Spleen (tissue), 11 donors: ENCODE measurements at regions not wholly inside any gene's neighbourhood (a gene's known extent, or its start where the extent isn't known, plus 50 kb on each side); places are given as distances from the start of the nearest gene placed in this dataset.

Experiments used
- DNase-seq: peaks from one replicate; pipeline ENCODE4 v3.0.0-alpha.2; 2020
- H3K27ac ChIP-seq, 8 donors: fragments of 200-600 bp; sonication (generic) in 7 of 8; 1 replicate in 4 of 8; 2 replicates in 4 of 8; pipeline versions ENCODE4 v1.5.0 to v1.8.0; 2016 to 2021; ENCODE audit warnings: inconsistent platforms in 4 of 8, mild to moderate bottlenecking in 4 of 8, moderate library complexity in 1 of 8
- H3K27me3 ChIP-seq, 7 donors: fragments of 200-600 bp; sonication (generic) in 6 of 7; replicated peaks in 1 of 7; 1 replicate in 4 of 7; 2 replicates in 3 of 7; pipeline versions ENCODE4 v1.5.0 to v1.8.0; 2016 to 2021; ENCODE audit warnings: inconsistent platforms in 3 of 7, mild to moderate bottlenecking in 1 of 7
- H3K36me3 ChIP-seq, 6 donors: fragments of 200-600 bp; sonication (generic) in 5 of 6; 1 replicate in 4 of 6; 2 replicates in 2 of 6; pipeline versions ENCODE4 v1.5.0 to v1.8.0; 2016 to 2021; ENCODE audit warnings: inconsistent platforms in 2 of 6
- H3K4me1 ChIP-seq, 6 donors: fragments of 200-600 bp; sonication (generic) in 5 of 6; 1 replicate in 3 of 6; 2 replicates in 3 of 6; pipeline versions ENCODE4 v1.5.0 to v1.8.0; 2016 to 2021; ENCODE audit warnings: inconsistent platforms in 3 of 6
- H3K4me3 ChIP-seq, 8 donors: fragments of 200-600 bp; sonication (generic) in 7 of 8; 1 replicate in 4 of 8; 2 replicates in 4 of 8; pipeline versions ENCODE4 v1.5.0 to v1.8.0; 2016 to 2021; ENCODE audit warnings: inconsistent platforms in 4 of 8, mild to moderate bottlenecking in 4 of 8, moderate library complexity in 2 of 8
- H3K9me3 ChIP-seq, 8 donors: fragments of 200-600 bp; sonication (generic) in 7 of 8; 1 replicate in 4 of 8; 2 replicates in 4 of 8; pipeline versions ENCODE4 v1.5.0 to v1.8.0; 2016 to 2021; ENCODE audit warnings: inconsistent platforms in 4 of 8
- CTCF ChIP-seq, 11 experiments: fragments of 200-600 bp in 7 of 11; fragments of 450-650 bp in 4 of 11; sonication (generic) in 4 of 11; IDR thresholded peaks in 8 of 11; conservative IDR thresholded peaks in 3 of 11; 1 replicate in 7 of 11; 2 replicates in 4 of 11; pipeline versions ENCODE4 v1.4.0 to v1.8.0; 2016 to 2021; ENCODE audit warnings: antibody characterized with exemption in 11 of 11, inconsistent platforms in 4 of 11, mild to moderate bottlenecking in 1 of 11
- POLR2A ChIP-seq, 3 donors: fragments of 450-650 bp; IDR thresholded peaks; one replicate each; pipeline ENCODE4 v1.5.1; 2017; ENCODE audit warnings: antibody characterized with exemption in 3 of 3, mild to moderate bottlenecking in 1 of 3
- POLR2AphosphoS5 ChIP-seq, 3 donors: sonication (generic); formaldehyde crosslinking; IDR thresholded peaks; one replicate each; pipeline ENCODE4 v1.5.1; 2017; ENCODE audit warnings: antibody characterized with exemption in 3 of 3
- WGBS, 5 donors: extraction: QIAGEN DNeasy Blood & Tissue Kit in 3 of 5; methylation state at CpG; one replicate each; pipeline versions ENCODE4 v1.1.5 to v1.1.7; 2013 to 2018; 5-methylcytosine and 5-hydroxymethylcytosine counted together
- intact Hi-C: fragments of 100-400 bp; cut with DNase I; formaldehyde crosslinking; loops from one replicate; pipeline ENCODE4 v1.15.0; 2023; ENCODE audit warnings: low total_unique reads
- donor health status: healthy with polysubstance abuse.
- donor health status: DM: no; HTN: no; CAD: no; lungs with moderate emphysema.
- donor health status: DM: no; HTN: no; CAD: no.
- donor health status: Bipolar disorder and iron deficiency.
- donor health status: healthy.
- donor health status: DM: no; HTN: no; CAD: no.
- donor health status: DM: yes; HTN: yes; CAD: no.

GRCh38 chr7:13049946-13050345, 362.5 kb downstream of the ARL4A start:
- Histone ChIP-seq H3K27ac (no peak overlapping the region), H3K9me3 (no peaks in the 10 kb centered on the region), H3K4me3 (no peak overlapping the region), H3K27me3 (no peaks in the 10 kb centered on the region), H3K36me3 (no peaks in the 10 kb centered on the region), H3K4me1 (peaks cover 0 to 1% (median 0%) of the 10 kb centered on the region in 6 donors)
- 69 to 77% (median 76%) methylated on average over 3 of the region's 3 CpGs for WGBS, 5 donors
- DNase-seq = no peak
- intact Hi-C loops = no loop called here
- TF ChIP-seq CTCF (IDR thresholded peaks at IDR 0.05 in 8 of 11, conservative IDR thresholded peaks at IDR 0.05 in 3 of 11) = no peak
- TF ChIP-seq POLR2AphosphoS5 (IDR thresholded peaks at IDR 0.05) = no peak
- TF ChIP-seq POLR2A (IDR thresholded peaks at IDR 0.05) = no peak

GRCh38 chr7:13050703-13051102, 363.3 kb downstream of the ARL4A start:
- WGBS, 5 donors = 49 to 60% (median 55%) methylated on average over 2 of the region's 2 CpGs
- Histone ChIP-seq H3K4me1 (peaks cover 0 to 9% (median 3%) of the 10 kb centered on the region in 6 donors), H3K9me3 (no peaks in the 10 kb centered on the region), H3K27me3 (no peaks in the 10 kb centered on the region), H3K36me3 (no peaks in the 10 kb centered on the region), H3K4me3 (no peak overlapping the region), H3K27ac (no peak overlapping the region)
- no peak for DNase-seq
- no peak for TF ChIP-seq POLR2A (IDR thresholded peaks at IDR 0.05)
- no peak for TF ChIP-seq POLR2AphosphoS5 (IDR thresholded peaks at IDR 0.05)
- intact Hi-C loops = no loop called here

GRCh38 chr7:13055732-13056368, 368.4 kb downstream of the ARL4A start:
- Histone ChIP-seq H3K9me3 (no peaks in the 10 kb centered on the region), H3K27ac (peak overlapping the region; percentile 55 to 84 (median 77)), H3K4me1 (peaks cover 4 to 43% (median 29%) of the 10 kb centered on the region in 6 donors), H3K4me3 (no peak overlapping the region), H3K27me3 (no peaks in the 10 kb centered on the region), H3K36me3 (no peaks in the 10 kb centered on the region)
- 13 to 50% (median 42%) methylated on average over 2 of the region's 2 CpGs for WGBS, 5 donors
- intact Hi-C loops = no loop called here
- DNase-seq = no peak
- TF ChIP-seq POLR2A (IDR thresholded peaks at IDR 0.05) = no peak

- TF ChIP-seq POLR2A (IDR thresholded peaks at IDR 0.05) (no peak), POLR2AphosphoS5 (IDR thresholded peaks at IDR 0.05) (no peak), CTCF (IDR thresholded peaks at IDR 0.05 in 8 of 11, conservative IDR thresholded peaks at IDR 0.05 in 3 of 11) (no peak)
- peak overlapping the region; percentile 52 to 84 (median 77) for H3K27ac ChIP-seq
- WGBS, 5 donors = 40 to 52% (median 45%) methylated on average over 6 of the region's 6 CpGs
- intact Hi-C loops = no loop called here
- H3K4me3 ChIP-seq = peak overlapping the region in 5 of 8 donors; percentile 2 to 56 (median 20)
- DNase-seq = no peak
- peaks cover 4 to 43% (median 29%) of the 10 kb centered on the region in 6 donors for H3K4me1 ChIP-seq
- H3K9me3 ChIP-seq = no peaks in the 10 kb centered on the region
- H3K27me3 ChIP-seq = no peaks in the 10 kb centered on the region
- H3K36me3 ChIP-seq = no peaks in the 10 kb centered on the region
Observed at GRCh38 chr7:13057462-13058200, 370.2 kb downstream of the ARL4A start.

GRCh38 chr7:13060173-13060572, 372.7 kb downstream of the ARL4A start:
- 86 to 96% (median 90%) methylated on average over 2 of the region's 2 CpGs for WGBS, 5 donors
- TF ChIP-seq POLR2A (IDR thresholded peaks at IDR 0.05) = no peak
- no peak for TF ChIP-seq POLR2AphosphoS5 (IDR thresholded peaks at IDR 0.05)
- TF ChIP-seq CTCF (IDR thresholded peaks at IDR 0.05 in 8 of 11, conservative IDR thresholded peaks at IDR 0.05 in 3 of 11) = no peak
- intact Hi-C loops = no loop called here
- Histone ChIP-seq H3K27me3 (no peaks in the 10 kb centered on the region), H3K9me3 (no peaks in the 10 kb centered on the region), H3K4me3 (no peak overlapping the region), H3K36me3 (no peaks in the 10 kb centered on the region), H3K27ac (no peak overlapping the region), H3K4me1 (peaks cover 4 to 40% (median 29%) of the 10 kb centered on the region in 6 donors)
- DNase-seq = no peak
